ENCODE measurements at regions not wholly inside any gene's neighbourhood (a gene's known extent, or its start where the extent isn't known, plus 50 kb on each side); places are given as distances from the start of the nearest gene placed in this dataset.

- no peaks in the 10 kb centered on the region for H3K36me3 ChIP-seq
- no peaks in the 10 kb centered on the region for H3K27me3 ChIP-seq
- no peak overlapping the region for H3K4me3 ChIP-seq (ENCODE audit: low read depth, low read length)
- DNase-seq = no peak
- H3K9me3 ChIP-seq = no peaks in the 10 kb centered on the region
- TF ChIP-seq CTCF (IDR thresholded peaks at IDR 0.05; ENCODE audit: low read depth, low read length) = no peak
- no peaks in the 10 kb centered on the region for H3K4me1 ChIP-seq
Measured at GRCh38 chr1:57889676-57890320, 465.9 kb upstream of the DAB1 start.

- H3K4me3 ChIP-seq (ENCODE audit: low read depth, low read length) = no peak overlapping the region
- DNase-seq = no peak
- no peaks in the 10 kb centered on the region for H3K27me3 ChIP-seq
- no peaks in the 10 kb centered on the region for H3K36me3 ChIP-seq
- no peak for TF ChIP-seq CTCF (IDR thresholded peaks at IDR 0.05; ENCODE audit: low read depth, low read length)
- H3K9me3 ChIP-seq = no peaks in the 10 kb centered on the region
- no peaks in the 10 kb centered on the region for H3K4me1 ChIP-seq
Measured at GRCh38 chr1:57887964-57888491, 464.2 kb upstream of the DAB1 start.

GRCh38 chr1:57886376-57886775 is 462.5 kb upstream of the DAB1 start:
- TF ChIP-seq CTCF (IDR thresholded peaks at IDR 0.05; ENCODE audit: low read depth, low read length) = no peak
- Histone ChIP-seq H3K9me3 (no peaks in the 10 kb centered on the region), H3K36me3 (no peaks in the 10 kb centered on the region), H3K27me3 (no peaks in the 10 kb centered on the region), H3K4me1 (no peaks in the 10 kb centered on the region), H3K4me3 (ENCODE audit: low read depth, low read length) (no peak overlapping the region)
- DNase-seq = no peak

GRCh38 chr1:57883642-57883995 is 459.8 kb upstream of the DAB1 start:
- H3K9me3 ChIP-seq = no peaks in the 10 kb centered on the region
- no peak overlapping the region for H3K4me3 ChIP-seq (ENCODE audit: low read depth, low read length)
- no peak for DNase-seq
- H3K27me3 ChIP-seq = no peaks in the 10 kb centered on the region
- no peaks in the 10 kb centered on the region for H3K4me1 ChIP-seq
- TF ChIP-seq CTCF (IDR thresholded peaks at IDR 0.05; ENCODE audit: low read depth, low read length) = no peak
- H3K36me3 ChIP-seq = no peaks in the 10 kb centered on the region

GRCh38 chr1:57882934-57883641 is 459.2 kb upstream of the DAB1 start:
- no peaks in the 10 kb centered on the region for H3K27me3 ChIP-seq
- H3K9me3 ChIP-seq = no peaks in the 10 kb centered on the region
- TF ChIP-seq CTCF (IDR thresholded peaks at IDR 0.05; ENCODE audit: low read depth, low read length) = no peak

GRCh38 chr1:57882072-57882471 is 458.2 kb upstream of the DAB1 start:
- H3K36me3 ChIP-seq = no peaks in the 10 kb centered on the region
- DNase-seq = no peak
- H3K4me3 ChIP-seq (ENCODE audit: low read depth, low read length) = no peak overlapping the region
- H3K9me3 ChIP-seq = no peaks in the 10 kb centered on the region
- H3K27me3 ChIP-seq = no peaks in the 10 kb centered on the region
- H3K4me1 ChIP-seq = no peaks in the 10 kb centered on the region
- TF ChIP-seq CTCF (IDR thresholded peaks at IDR 0.05; ENCODE audit: low read depth, low read length) = no peak

More at GRCh38 chr1:57882934-57883641, 459.2 kb upstream of the DAB1 start:
- Histone ChIP-seq H3K36me3 (no peaks in the 10 kb centered on the region), H3K4me1 (no peaks in the 10 kb centered on the region), H3K4me3 (ENCODE audit: low read depth, low read length) (no peak overlapping the region)
- no peak for DNase-seq
